Suprapubic skin (tissue), 3 donors: ENCODE measurements at regions not wholly inside any gene's neighbourhood (a gene's known extent, or its start where the extent isn't known, plus 50 kb on each side); places are given as distances from the start of the nearest gene placed in this dataset.
"Not testable (repeated sequence)": the region's sequence is repeated elsewhere in the genome, so short reads cannot be mapped to it uniquely, and the experiment has no call there.

Experiments
- CTCF ChIP-seq, 2 donors: fragments of 200-600 bp in 1 of 2; fragments of 450-650 bp in 1 of 2; sonication (generic) in 1 of 2; IDR thresholded peaks; one replicate each; pipeline ENCODE4 v1.5.1; 2016 to 2019; ENCODE audit warnings: antibody characterized with exemption in 2 of 2, mild to moderate bottlenecking in 1 of 2, moderate library complexity in 1 of 2
- EP300 ChIP-seq: sonication (generic); formaldehyde crosslinking; IDR thresholded peaks from one replicate; pipeline ENCODE4 v1.6.1; 2017; ENCODE audit warnings: antibody characterized with exemption

GRCh38 chr18:66892388-66892787, 288.5 kb upstream of the CDH19 start:
- TF ChIP-seq EP300; CTCF (IDR thresholded peaks at IDR 0.05): not testable (repeated sequence)
